ENCODE measurements at regions not wholly inside any gene's neighbourhood (a gene's known extent, or its start where the extent isn't known, plus 50 kb on each side); places are given as distances from the start of the nearest gene placed in this dataset.

DNA sequence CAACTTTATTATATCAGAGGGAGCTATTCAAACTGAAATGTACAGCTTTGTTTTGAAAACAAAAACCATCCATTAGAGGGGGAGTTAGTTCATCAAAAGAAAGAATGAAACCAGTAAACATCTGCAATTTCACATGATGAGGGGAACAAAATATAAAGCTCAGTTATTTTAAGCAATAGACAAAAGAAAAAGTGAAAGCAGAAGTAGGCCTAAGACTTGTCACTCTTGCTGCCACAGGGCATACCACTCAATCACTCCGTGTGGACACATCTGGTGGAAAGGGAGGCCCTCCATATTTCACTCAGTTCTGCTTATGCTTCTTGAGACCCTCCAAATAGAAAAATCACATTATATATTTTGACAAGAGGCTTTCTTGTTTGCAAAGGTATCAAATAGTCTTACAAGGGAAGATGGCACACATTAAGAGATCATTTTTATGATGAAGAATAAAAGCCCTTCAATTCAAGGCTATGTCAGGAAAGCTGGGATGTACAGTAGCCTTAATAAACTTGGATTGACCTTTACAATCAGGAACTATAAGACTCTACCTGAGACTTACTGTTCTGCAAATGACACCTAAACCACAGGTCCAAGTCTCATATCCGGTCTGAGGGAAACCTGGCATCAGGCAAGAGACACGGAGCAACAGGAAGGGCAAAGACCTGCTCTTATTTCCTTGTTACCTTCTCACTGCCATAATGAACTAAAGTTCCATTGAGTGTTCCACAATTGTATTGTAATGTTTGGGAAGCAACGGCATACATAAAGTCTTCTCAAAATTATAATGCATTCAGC lies 222.5 kb upstream of the GRIP1 start:
- ChIA-PET CTCF (no interaction called here), POLR2A (no interaction called here)

DNA sequence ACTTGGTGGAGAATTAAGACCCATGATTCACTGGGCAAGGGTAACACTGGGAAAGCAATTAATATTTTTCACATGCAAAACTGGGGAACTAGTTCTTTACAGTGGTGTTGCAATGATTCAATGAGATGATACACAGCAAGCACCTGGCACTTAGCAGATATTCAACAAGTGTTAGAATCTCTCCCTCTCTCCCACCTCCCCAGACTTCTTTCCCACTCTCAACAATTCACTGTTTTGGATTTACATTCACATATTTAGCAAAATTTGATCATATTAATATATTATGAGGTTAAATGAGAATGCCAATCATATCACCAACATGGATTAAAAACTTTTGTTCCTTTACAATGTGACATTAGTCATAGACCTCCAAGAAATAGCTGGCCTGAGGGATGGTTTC lies 223.1 kb upstream of the GRIP1 start:
- CTCF ChIA-PET, result no interaction called here
- POLR2A ChIA-PET, result no interaction called here

DNA sequence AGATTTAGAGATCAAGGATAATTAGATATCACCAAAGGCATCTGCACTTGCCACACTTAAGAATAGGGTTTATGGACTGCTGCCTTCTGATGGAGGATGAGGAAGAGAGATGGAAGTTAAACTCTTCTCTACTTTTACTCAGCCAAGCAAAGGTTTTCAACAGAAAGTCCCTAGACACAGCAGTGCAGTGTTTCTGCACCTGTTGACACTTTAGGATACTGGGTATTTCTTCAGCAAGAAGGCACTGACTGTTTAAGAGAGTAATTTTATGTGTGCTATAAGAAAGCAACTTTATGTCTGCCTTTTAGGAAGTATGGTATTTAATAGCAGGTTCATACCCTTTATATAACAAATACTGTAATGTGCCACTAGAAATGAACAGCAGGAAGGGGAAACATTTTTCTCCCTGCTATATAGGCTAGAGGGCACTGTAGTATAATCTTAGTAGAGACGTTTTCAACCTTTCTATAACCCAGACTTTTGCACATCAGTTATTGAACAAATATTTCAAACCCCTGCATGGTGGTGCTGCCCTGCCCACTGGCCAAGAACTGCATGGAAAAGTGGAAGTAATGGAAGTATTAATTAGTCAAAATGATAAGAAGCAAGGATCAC lies 225.0 kb upstream of the GRIP1 start:
- CTCF ChIA-PET, result interaction anchor here (0.6 kb wide), 1 partner anchor 1370 kb away, joined by 3 read pairs; no protein-coding TSS in a partner anchor

DNA sequence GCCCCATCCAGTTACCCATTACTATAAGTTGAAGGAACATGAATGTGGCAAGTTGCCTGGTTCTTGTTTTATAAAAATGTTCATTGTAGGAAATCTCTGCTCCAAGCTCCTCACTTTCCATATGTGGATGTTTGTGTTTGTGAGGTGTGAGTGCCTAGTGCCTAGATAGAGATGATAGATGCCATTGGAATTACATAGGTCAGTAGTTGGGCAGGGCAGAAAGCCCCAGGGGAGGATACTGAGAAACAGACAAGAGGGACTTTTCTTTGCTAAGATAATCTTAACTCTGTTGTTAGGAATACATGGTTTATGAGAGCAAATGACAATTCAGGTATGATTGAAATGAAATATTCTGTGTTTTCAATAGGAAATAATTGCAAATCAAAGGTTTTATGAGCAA lies 226.3 kb upstream of the GRIP1 start:
- ChIA-PET CTCF (no interaction called here), POLR2A (no interaction called here)

More for the DNA sequence above, 225.0 kb upstream of the GRIP1 start:
- POLR2A ChIA-PET, result no interaction called here

DNA sequence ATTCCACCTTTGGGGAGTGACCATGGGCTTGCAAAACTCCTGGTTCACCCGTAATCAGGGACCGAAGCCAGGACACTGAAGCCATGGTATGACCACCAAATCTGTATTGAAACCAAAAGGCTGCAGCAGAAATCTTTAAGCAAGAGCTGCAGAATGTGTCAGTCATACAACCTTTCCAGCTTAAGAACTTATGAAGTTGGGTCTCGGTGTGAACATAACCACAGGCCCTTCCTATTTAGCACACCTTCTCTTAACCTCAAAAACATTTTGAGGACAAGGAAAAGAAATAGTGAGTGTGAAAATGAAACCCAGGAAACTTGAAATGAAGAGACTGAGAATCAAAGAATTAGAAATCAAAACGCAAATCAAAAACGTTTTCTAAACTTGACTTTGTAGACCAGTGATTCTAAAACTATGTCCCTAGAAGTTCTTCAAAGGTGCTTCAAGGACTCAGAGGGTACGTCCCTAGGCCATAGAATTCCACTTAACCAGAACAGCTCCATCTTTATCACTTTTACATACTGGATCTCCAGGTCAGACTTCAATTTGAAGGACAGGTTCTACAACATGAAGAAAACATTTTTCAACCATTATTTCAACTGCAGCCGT lies 231.6 kb upstream of the GRIP1 start:
- ChIA-PET POLR2A (no interaction called here), CTCF (no interaction called here)

DNA sequence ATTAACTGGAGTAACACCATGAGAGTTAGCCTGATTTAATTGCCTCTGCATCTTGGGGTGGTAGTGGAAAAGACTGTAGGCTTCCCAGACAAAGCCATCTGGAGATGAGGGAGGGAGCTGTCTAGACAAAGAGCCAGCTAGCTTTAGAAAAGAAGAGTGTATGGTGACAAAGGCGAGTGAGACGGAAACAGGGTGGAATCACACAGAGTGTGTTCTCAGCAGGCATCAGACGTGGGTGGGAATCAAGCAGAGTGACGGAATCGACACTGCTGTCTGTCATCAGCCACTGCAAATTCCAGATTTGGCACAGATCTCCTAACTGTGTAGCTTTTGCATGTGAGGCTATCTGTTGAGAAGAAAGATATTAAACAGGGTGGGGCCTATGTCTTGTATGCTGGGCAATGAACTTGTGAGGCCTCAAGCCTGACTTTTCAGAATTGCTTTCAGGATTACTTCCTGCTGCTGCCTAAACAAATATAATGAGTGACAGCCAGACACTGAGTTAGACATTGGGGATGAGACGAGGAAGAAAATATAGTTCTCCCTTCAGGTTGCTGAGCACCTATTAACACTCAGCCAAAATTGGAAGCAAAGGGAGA lies 236.5 kb upstream of the GRIP1 start:
- CTCF ChIA-PET, result no interaction called here
- POLR2A ChIA-PET, result no interaction called here

DNA sequence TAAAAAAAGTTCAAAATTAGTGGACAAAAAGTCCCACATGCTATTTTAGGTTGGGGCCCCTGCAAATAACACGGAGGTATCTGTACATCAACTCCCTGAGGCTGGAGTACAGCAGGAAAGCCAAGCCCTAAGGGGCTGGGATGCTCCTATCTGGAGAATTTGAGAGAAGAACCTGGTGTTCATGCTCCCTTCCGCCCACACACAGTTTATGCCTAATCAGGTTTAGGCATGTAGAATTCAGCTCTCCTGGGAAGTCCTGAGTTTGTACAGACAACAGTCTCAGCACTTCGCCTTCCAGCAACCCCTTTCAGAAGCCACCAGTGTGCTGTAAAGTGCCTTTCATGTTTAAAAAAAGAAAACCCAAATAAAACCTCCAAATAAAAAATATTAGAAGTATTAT lies 237.3 kb upstream of the GRIP1 start:
- POLR2A ChIA-PET, result no interaction called here
- CTCF ChIA-PET, result no interaction called here

DNA sequence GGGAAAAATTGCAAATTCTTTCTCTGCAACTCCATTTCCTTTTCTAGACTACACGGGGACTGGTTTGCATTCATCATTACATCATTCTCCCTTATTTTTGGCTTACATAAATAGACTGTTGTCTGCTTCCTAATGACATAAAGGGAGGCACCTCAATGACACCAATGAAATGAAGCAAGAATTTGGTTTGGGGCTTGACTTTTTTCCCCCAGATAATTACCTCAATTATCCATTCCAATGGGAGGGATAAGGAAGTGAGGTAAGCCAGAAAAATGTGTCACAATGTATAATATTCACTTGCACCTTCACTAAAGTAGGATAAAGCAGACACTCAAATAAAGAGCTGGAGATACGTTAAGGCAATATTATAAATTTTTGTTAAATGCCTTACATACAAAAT lies 240.6 kb upstream of the GRIP1 start:
- POLR2A ChIA-PET, result no interaction called here
- CTCF ChIA-PET, result no interaction called here

DNA sequence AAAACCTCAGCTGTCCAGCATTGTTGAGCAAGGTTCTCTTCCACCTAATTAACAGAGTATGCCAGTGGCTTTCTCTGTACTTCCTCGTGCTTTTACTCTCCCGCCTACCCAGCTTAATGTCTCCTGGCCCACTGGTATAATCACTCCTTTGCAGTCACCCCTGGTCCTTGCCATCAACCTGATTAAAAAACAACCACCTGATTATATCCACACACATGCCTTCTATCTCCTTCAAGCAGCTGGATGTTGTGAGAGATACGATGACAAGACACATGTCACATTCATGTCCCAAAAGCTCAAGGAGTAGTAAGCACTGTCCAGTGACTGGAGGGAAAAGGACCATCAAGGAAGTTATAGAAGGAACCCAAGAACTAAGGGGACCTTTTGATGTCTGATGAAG lies 241.3 kb upstream of the GRIP1 start:
- CTCF ChIA-PET, result no interaction called here
- POLR2A ChIA-PET, result no interaction called here

DNA sequence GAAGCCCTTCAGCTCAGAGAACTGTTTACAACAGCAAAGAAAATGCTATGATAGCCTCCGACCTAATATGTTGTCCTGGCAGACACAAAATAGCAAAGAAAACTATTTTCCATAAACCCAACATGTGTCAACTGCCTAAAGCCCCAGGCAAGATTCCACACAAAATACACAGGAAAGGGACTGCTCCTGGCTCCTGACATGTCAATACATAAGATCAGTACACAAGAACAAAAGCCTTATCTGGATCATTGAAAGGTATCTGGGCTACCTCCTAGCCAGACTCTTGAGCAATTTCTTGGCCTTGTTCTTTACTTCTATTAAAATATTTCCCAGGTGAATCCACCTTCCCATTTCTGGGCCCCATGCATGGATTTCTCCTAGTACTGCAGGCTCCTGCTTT lies 242.3 kb upstream of the GRIP1 start:
- ChIA-PET POLR2A (no interaction called here), CTCF (no interaction called here)

DNA sequence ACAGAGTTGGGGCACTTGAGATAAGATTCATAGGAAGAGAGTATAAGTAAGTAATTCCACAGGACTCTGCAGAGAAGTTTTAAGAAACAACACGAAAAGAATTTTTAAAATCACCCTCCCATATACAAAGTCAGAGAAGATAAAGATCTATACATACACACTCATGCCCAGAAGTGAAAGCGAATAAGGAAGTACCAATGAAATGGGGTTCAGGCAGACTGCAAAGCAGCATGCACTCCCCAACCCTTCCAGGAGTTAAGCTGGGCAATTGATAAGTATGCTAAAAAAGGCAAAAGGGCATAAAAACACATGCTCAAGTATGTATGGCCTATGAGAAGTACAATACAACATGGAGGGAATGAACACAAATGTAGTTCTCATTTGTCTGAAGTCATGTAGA lies 246.2 kb upstream of the GRIP1 start:
- ChIA-PET POLR2A (no interaction called here), CTCF (no interaction called here)

DNA sequence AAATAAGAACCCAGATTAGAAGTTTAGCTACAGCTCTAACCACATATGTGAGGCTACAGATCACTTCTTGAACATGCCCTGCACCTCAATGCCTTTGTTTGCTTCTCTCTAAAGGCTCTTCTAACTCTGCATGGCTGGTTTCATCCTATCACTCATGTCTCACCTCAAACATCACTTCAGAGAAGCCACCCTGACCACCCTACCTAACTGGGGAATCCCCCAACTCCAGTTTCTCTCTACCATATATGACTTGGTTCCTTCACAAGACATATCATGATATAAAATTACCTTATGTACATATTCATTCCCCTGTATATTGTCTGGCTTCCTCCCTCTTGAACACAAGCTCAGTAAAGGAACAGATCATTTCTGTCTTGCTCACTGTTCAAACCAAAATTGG lies 250.2 kb upstream of the GRIP1 start:
- POLR2A ChIA-PET, result no interaction called here
- CTCF ChIA-PET, result interaction anchor here (1.2 kb wide), 1 partner anchor 21 kb away, joined by 3 read pairs; no protein-coding TSS in a partner anchor

DNA sequence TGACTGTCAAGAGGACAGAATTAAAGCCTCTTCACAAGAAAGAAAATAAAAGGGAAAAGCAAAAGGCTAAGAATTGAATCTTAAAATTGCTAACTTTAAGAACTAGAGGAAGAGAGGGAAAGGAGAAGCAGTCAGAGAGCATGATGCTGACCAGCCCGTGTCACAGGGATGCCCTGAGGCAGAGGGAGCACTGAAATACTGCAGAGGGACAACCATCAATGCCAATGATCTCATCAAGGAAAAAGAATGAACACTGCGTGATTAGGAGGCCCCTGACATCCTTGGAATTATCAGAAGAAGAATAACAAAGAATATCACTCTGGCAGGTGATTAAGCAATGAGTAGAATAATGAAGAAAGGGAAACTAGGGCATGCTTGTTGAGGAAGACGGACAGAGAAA lies 252.2 kb upstream of the GRIP1 start:
- ChIA-PET CTCF (no interaction called here), POLR2A (no interaction called here)

DNA sequence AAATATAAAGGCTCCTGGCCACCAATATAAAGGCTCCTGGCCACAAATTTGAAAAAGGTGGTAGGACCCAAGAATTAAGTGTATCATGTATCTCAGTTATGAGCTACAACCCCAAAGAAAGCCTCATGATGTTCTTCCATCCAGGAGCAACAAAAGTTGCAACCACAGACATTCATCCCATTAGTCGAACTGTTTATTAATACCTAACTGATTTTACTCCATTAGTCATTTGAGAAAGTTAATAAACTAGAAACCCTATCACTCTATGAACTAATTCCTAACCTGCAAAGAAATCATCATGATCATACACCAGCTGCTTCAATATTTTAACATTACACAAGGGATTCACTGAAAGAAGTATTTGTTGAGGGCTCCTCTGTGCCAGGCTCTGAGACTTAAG lies 253.2 kb upstream of the GRIP1 start:
- ChIA-PET POLR2A (no interaction called here), CTCF (no interaction called here)

DNA sequence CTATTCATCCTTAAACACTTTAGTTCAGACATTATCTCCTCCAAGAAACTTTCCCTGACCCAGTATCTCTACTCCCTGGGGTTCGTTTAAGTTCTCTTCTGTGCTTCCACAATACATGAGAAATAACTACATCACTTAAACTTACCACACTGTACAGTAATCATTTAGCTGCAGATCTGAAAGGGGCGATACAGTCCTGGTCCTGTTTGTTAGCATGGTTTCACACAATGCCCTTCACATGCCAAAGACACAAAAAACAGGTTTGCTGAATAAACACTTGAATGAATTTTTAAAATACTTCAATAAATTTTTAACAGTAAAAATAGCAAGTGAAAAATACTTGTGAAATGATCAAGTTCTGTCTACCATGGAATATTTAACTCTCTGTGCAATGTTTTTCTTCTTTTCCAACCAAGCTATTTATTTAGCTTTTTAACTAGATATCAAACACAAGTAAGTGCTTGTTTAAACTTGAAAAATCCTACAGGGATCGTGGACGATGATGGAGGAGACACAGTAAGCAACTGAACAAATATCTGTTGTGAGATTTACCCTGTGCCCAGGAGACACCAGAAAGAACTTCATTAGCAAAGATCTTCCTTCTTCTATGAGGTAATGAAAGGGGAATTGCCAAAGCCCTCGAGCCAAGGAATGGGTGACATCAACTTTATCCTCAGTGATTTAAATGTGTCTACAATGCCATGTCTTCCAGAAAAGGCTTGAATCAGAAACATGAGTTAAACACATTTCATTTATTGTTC lies 255.6 kb upstream of the GRIP1 start:
- CTCF ChIA-PET, result no interaction called here
- POLR2A ChIA-PET, result no interaction called here

DNA sequence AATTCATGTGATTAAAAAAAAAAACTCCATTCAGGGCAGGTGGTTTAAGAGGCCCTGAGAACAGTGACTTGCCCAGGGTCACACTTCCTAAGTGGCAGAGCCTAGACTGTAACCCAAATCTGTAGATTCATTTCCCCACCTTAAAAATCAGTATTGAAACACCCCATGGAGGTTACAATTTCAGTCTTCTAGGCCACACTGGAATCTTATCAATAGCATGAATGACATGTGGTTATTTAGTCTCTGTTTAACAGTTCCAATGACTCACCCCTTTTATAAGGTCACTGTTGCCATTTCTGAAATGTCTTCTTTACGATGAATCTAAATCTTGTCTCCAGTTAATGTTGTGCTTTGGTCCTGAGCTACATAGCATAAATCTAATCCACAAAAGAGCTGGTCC lies 262.3 kb upstream of the GRIP1 start:
- CTCF ChIA-PET, result interaction anchor here (0.6 kb wide), 1 partner anchor 355 kb away, joined by 3 read pairs; no protein-coding TSS in a partner anchor
- POLR2A ChIA-PET, result interaction anchor here (0.7 kb wide), 1 partner anchor 23 kb away, joined by 3 read pairs; no protein-coding TSS in a partner anchor

DNA sequence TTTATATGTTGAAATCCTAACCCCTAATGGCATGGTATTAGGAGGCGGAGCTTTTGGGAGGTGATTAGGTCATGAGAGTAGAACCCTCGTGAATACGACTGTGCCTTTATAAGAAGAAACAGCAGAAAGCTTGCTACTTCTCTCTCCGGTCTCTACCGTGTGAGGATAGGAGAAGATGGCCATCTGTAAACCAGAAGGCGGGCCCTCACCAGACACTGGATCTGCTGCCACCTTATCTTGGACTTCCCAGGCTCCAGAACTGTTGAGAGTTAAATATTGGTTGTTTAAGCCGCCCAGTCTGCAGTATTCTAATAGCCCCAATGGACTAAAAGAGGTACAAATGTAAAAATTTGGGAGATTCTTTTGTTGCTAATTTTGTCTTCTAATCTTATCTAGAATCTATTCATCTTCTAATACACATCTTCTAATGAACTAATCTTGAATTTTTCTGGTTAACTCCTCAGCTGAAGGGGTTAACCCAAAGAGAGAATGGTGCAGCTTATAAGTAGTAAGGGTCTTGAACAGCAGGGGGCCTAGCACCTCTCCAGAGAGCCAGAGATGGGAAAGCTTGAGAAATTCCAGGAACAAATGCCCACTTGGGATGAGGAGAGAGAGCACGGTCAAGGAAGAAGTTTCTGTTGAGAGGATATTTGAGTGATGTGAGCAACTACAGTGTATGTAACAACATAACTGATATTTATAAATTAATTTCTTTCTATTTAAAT lies 264.0 kb upstream of the GRIP1 start:
- CTCF ChIA-PET, result no interaction called here
- POLR2A ChIA-PET, result no interaction called here

DNA sequence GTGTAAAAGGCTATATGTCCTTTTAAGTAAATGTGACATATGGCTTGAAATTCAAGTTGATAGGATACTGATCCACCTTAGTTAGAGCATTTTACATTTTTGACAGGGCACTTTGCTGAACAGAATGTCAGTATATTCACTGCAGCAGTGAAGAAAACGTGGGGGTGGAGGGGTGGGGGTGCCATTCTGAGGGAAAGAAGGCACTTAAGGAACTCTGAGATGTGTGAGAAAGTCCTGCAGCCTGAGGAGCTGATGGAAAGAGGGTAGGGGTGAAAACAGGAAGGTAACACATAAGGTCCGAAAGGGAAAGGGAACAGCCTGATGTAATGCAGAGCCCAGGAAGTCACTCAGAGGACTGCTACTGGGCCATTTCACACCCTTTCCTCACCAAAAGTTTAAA lies 265.5 kb upstream of the GRIP1 start:
- ChIA-PET POLR2A (no interaction called here), CTCF (no interaction called here)

DNA sequence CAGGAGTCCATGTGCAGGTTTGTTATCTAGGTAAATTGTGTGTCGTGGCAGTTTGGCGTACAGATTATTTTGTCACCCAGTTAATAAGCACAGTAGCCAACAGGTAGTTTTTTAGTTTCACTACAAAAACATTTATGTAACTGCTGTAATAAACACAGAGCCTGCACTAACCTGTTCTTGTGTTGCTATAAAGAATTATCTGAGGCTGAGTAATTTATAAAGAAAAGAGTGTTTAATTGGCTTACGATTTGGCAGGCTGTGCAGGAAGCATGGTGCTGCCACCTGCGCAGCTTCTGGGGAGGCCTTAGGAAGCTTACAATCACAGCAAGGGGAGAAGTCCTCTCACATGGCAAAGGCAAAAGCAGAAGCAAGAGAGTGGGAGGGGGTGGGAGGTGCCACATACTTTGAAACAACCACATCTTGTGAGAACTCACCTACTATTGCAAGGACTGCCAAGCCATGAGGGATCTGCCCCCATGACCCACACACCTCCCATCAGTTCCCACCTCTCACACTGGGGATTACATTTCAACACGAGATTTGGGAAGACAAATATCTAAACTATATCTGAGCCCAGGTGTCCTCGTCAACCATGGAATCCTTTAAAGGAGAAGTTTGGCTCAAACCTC lies 266.4 kb upstream of the GRIP1 start:
- POLR2A ChIA-PET, result no interaction called here
- CTCF ChIA-PET, result no interaction called here
